ENCODE measurements at regions not wholly inside any gene's neighbourhood (a gene's known extent, or its start where the extent isn't known, plus 50 kb on each side); places are given as distances from the start of the nearest gene placed in this dataset.

DNA sequence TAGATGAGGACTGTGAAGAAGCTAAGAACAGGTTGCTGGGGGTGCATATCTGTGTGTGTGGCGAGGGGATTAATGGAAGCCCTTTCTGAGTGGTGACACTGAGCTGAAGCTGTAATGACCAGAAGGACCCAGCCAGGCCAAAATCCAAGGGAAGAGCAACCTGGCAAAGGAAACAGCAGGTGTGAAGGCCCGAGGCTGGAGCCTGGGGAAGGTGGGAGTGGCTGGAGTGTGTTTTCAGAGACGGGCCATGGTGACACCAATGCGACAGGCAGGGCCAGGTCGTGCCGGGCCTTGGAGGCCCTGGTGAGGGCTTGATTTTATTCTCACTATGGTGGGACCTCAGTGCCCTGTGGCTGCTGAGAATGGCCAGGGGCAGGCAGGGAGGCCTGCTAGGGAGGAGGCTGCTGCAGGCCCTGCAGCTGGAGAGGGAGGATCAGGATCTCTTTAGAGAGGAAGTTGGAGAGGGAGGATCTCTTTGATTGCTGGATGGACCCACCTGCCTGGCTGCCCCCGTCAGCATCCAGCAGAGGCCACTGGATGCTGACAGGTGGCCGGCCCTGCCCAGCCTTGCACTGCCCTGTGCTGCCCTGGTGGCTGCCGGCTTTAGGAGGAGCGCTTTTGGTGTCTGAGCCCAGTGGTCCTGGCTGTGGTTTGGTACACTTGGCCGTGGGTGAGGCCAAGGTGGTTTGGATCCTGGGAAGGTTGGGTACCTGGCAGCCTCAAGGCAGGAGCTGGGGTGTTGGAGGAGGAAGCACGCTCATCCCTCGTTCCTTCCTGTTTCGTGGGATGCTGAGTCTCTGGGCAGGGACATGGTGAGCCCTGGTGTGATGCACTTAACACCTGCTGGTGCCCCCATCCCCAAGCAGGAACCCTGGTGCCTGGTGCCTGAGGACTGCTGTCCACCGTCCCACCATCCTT lies 188.3 kb downstream of the SEC14L1 start:
- POLR2A ChIA-PET, result no interaction called here
- no peak for ATAC-seq
- CTCF ChIA-PET, result interaction anchor here (0.7 to 3.6 kb wide), 6 partner anchors 32 to 101 kb away, joined by 3 to 56 read pairs (median 12); no protein-coding TSS in a partner anchor
- Mint-ChIP-seq H3K27ac (peak overlapping the region; percentile 33; the same call in 1 of the 2 replicates), H3K27me3 (ENCODE audit: low read depth) (no peaks in the 10 kb centered on the region), H3K4me1 (peaks cover 34% of the 10 kb centered on the region), H3K4me3 (no peak overlapping the region), H3K9me3 (0 out of 2 replicates have a peak, but pooled peaks cover 11% of the 10 kb centered on the region), H3K36me3 (no peaks in the 10 kb centered on the region; the same call in 1 of the 2 replicates)
- DNase-seq (ENCODE audit: low spot score), result peak; percentile 10
- no peak for TF ChIP-seq CREB1 (CRISPR knock-in tag; IDR thresholded peaks at IDR 0.05)
- no peak for TF ChIP-seq JAZF1 (CRISPR knock-in tag; IDR thresholded peaks at IDR 0.05)
- no peak for TF ChIP-seq FOXK1 (CRISPR knock-in tag; IDR thresholded peaks at IDR 0.05)
- TF ChIP-seq, protein P1, sequence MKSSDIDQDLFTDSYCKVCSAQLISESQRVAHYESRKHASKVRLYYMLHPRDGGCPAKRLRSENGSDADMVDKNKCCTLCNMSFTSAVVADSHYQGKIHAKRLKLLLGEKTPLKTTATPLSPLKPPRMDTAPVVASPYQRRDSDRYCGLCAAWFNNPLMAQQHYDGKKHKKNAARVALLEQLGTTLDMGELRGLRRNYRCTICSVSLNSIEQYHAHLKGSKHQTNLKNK (CRISPR knock-in tag; IDR thresholded peaks at IDR 0.05), result no peak
- TF ChIP-seq, protein P2, sequence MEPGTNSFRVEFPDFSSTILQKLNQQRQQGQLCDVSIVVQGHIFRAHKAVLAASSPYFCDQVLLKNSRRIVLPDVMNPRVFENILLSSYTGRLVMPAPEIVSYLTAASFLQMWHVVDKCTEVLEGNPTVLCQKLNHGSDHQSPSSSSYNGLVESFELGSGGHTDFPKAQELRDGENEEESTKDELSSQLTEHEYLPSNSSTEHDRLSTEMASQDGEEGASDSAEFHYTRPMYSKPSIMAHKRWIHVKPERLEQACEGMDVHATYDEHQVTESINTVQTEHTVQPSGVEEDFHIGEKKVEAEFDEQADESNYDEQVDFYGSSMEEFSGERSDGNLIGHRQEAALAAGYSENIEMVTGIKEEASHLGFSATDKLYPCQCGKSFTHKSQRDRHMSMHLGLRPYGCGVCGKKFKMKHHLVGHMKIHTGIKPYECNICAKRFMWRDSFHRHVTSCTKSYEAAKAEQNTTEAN (CRISPR knock-in tag; IDR thresholded peaks at IDR 0.05), result no peak
- no peak for TF ChIP-seq OVOL2 (CRISPR knock-in tag; IDR thresholded peaks at IDR 0.05; ENCODE audit: borderline replicate concordance)
- TF ChIP-seq, protein P3, sequence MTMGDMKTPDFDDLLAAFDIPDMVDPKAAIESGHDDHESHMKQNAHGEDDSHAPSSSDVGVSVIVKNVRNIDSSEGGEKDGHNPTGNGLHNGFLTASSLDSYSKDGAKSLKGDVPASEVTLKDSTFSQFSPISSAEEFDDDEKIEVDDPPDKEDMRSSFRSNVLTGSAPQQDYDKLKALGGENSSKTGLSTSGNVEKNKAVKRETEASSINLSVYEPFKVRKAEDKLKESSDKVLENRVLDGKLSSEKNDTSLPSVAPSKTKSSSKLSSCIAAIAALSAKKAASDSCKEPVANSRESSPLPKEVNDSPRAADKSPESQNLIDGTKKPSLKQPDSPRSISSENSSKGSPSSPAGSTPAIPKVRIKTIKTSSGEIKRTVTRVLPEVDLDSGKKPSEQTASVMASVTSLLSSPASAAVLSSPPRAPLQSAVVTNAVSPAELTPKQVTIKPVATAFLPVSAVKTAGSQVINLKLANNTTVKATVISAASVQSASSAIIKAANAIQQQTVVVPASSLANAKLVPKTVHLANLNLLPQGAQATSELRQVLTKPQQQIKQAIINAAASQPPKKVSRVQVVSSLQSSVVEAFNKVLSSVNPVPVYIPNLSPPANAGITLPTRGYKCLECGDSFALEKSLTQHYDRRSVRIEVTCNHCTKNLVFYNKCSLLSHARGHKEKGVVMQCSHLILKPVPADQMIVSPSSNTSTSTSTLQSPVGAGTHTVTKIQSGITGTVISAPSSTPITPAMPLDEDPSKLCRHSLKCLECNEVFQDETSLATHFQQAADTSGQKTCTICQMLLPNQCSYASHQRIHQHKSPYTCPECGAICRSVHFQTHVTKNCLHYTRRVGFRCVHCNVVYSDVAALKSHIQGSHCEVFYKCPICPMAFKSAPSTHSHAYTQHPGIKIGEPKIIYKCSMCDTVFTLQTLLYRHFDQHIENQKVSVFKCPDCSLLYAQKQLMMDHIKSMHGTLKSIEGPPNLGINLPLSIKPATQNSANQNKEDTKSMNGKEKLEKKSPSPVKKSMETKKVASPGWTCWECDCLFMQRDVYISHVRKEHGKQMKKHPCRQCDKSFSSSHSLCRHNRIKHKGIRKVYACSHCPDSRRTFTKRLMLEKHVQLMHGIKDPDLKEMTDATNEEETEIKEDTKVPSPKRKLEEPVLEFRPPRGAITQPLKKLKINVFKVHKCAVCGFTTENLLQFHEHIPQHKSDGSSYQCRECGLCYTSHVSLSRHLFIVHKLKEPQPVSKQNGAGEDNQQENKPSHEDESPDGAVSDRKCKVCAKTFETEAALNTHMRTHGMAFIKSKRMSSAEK (CRISPR knock-in tag; IDR thresholded peaks at IDR 0.05; ENCODE audit: borderline replicate concordance), result no peak
- TF ChIP-seq, protein P4, sequence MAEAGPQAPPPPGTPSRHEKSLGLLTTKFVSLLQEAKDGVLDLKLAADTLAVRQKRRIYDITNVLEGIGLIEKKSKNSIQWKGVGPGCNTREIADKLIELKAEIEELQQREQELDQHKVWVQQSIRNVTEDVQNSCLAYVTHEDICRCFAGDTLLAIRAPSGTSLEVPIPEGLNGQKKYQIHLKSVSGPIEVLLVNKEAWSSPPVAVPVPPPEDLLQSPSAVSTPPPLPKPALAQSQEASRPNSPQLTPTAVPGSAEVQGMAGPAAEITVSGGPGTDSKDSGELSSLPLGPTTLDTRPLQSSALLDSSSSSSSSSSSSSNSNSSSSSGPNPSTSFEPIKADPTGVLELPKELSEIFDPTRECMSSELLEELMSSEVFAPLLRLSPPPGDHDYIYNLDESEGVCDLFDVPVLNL (CRISPR knock-in tag; IDR thresholded peaks at IDR 0.05; ENCODE audit: borderline replicate concordance, low read depth), result no peak
- TF ChIP-seq, protein P5, sequence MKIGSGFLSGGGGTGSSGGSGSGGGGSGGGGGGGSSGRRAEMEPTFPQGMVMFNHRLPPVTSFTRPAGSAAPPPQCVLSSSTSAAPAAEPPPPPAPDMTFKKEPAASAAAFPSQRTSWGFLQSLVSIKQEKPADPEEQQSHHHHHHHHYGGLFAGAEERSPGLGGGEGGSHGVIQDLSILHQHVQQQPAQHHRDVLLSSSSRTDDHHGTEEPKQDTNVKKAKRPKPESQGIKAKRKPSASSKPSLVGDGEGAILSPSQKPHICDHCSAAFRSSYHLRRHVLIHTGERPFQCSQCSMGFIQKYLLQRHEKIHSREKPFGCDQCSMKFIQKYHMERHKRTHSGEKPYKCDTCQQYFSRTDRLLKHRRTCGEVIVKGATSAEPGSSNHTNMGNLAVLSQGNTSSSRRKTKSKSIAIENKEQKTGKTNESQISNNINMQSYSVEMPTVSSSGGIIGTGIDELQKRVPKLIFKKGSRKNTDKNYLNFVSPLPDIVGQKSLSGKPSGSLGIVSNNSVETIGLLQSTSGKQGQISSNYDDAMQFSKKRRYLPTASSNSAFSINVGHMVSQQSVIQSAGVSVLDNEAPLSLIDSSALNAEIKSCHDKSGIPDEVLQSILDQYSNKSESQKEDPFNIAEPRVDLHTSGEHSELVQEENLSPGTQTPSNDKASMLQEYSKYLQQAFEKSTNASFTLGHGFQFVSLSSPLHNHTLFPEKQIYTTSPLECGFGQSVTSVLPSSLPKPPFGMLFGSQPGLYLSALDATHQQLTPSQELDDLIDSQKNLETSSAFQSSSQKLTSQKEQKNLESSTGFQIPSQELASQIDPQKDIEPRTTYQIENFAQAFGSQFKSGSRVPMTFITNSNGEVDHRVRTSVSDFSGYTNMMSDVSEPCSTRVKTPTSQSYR (CRISPR knock-in tag; IDR thresholded peaks at IDR 0.05), result no peak
- TF ChIP-seq, protein P6, sequence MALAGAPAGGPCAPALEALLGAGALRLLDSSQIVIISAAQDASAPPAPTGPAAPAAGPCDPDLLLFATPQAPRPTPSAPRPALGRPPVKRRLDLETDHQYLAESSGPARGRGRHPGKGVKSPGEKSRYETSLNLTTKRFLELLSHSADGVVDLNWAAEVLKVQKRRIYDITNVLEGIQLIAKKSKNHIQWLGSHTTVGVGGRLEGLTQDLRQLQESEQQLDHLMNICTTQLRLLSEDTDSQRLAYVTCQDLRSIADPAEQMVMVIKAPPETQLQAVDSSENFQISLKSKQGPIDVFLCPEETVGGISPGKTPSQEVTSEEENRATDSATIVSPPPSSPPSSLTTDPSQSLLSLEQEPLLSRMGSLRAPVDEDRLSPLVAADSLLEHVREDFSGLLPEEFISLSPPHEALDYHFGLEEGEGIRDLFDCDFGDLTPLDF (CRISPR knock-in tag; IDR thresholded peaks at IDR 0.05), result no peak
- TF ChIP-seq, protein P7, sequence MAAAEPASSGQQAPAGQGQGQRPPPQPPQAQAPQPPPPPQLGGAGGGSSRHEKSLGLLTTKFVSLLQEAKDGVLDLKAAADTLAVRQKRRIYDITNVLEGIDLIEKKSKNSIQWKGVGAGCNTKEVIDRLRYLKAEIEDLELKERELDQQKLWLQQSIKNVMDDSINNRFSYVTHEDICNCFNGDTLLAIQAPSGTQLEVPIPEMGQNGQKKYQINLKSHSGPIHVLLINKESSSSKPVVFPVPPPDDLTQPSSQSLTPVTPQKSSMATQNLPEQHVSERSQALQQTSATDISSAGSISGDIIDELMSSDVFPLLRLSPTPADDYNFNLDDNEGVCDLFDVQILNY (CRISPR knock-in tag; IDR thresholded peaks at IDR 0.05), result no peak

All from WTC11 (cell line).